Effector memory CD8-positive, alpha-beta T cell (primary cell): ENCODE measurements at regions not wholly inside any gene's neighbourhood (a gene's known extent, or its start where the extent isn't known, plus 50 kb on each side); places are given as distances from the start of the nearest gene placed in this dataset.
A peak's percentile ranks its signal among the peaks of the same experiment; 100 is the strongest.

ENCODE experiments used
- ATAC-seq: fragments of 150-1000 bp; cut with Tn5 transposase; replicated peaks from 2 replicates; pipeline ENCODE4 v1.10.0; 2021; ENCODE audit warnings: mild to moderate bottlenecking, moderate library complexity
- DNase-seq, 3 experiments: peaks; one replicate each; pipeline ENCODE4 v3.0.0; 2021
- H3K27ac Mint-ChIP-seq, 2 donors: one replicate each; pipeline ENCODE4 v1.8.0; 2022; ENCODE audit warnings: mild to moderate bottlenecking in 2 of 2, mixed read lengths in 2 of 2, moderate library complexity in 2 of 2
- H3K27me3 Mint-ChIP-seq, 2 donors: one replicate each; pipeline ENCODE4 v1.8.0; 2022; ENCODE audit warnings: mixed read lengths in 2 of 2
- H3K36me3 Mint-ChIP-seq: one replicate; pipeline ENCODE4 v1.8.0; 2022; ENCODE audit warnings: mild to moderate bottlenecking, moderate library complexity, mixed read lengths; ENCODE audit not compliant: insufficient read depth
- H3K4me1 Mint-ChIP-seq, 2 donors: one replicate each; pipeline ENCODE4 v1.8.0; 2022; ENCODE audit warnings: low read depth in 2 of 2, mixed read lengths in 2 of 2
- H3K4me3 Mint-ChIP-seq, 2 donors: one replicate each; pipeline ENCODE4 v1.8.0; 2022; ENCODE audit warnings: mild to moderate bottlenecking in 2 of 2, mixed read lengths in 2 of 2, moderate library complexity in 2 of 2
- H3K9me3 Mint-ChIP-seq, 2 donors: one replicate each; pipeline ENCODE4 v1.8.0; 2022; ENCODE audit warnings: mixed read lengths in 2 of 2

GRCh38 chr4:38430841-38431240 is 233.2 kb upstream of the KLF3 start:
- no peak for ATAC-seq
- H3K36me3 Mint-ChIP-seq = no peaks in the 10 kb centered on the region

GRCh38 chr4:38442073-38442788 is 221.8 kb upstream of the KLF3 start:
- peaks cover 0 to 2% of the 10 kb centered on the region in 2 donors for H3K9me3 Mint-ChIP-seq
- no peaks in the 10 kb centered on the region for H3K36me3 Mint-ChIP-seq
- no peak overlapping the region for H3K4me3 Mint-ChIP-seq
- no peak overlapping the region for H3K27ac Mint-ChIP-seq
- peaks cover 0 to 5% of the 10 kb centered on the region in 2 donors for H3K4me1 Mint-ChIP-seq
- H3K27me3 Mint-ChIP-seq = no peaks in the 10 kb centered on the region
- DNase-seq (no peak), ATAC-seq (no peak)

More at GRCh38 chr4:38430841-38431240, 233.2 kb upstream of the KLF3 start:
- no peaks in the 10 kb centered on the region for H3K4me1 Mint-ChIP-seq
- peaks cover 0 to 8% of the 10 kb centered on the region in 2 donors for H3K27me3 Mint-ChIP-seq
- no peak overlapping the region for H3K27ac Mint-ChIP-seq
- no peak for DNase-seq
- peaks cover 0 to 2% of the 10 kb centered on the region in 2 donors for H3K9me3 Mint-ChIP-seq
- H3K4me3 Mint-ChIP-seq = no peak overlapping the region

DNA sequence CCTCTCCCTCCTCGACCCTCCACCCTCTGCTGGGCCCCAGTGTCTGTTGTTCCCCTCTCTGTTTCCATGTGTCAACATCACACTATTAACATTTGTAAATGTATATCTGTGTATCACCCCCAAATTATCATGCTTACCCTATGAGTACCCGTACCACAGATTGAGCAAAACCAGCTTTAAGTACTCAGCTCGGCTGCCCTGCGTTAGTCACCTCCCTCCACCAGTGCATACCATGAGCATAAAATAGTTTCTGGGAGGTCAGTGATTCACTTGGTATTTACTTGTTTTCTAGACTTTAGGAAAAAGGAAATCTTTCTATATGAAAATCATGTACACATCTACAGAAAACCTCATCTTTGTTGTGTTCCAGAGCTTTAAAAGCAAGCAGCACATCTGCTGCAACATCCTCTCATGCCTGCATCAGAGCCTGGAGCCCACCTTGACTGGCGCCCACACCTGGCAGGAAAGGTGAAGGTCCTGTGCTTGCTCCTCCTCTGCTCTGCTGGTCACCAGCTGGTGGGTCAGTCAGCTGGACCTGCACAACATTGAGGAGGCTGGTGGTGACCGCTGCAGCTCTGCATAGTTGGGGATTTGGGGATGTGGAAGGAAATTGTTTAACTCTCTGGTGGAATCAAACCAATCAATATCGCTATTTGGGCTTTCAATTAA is 214.4 kb upstream of the KLF3 start:
- ATAC-seq = no peak
- Mint-ChIP-seq H3K36me3 (no peaks in the 10 kb centered on the region), H3K27me3 (peaks cover 18 to 38% of the 10 kb centered on the region in 2 donors), H3K27ac (no peak overlapping the region), H3K4me1 (peaks cover 7 to 14% of the 10 kb centered on the region in 2 donors), H3K9me3 (peaks cover 0 to 7% of the 10 kb centered on the region in 2 donors), H3K4me3 (peak overlapping the region in 1 of 2 donors; percentile 17)
- DNase-seq = no peak

- Mint-ChIP-seq H3K9me3 (peaks cover 0 to 7% of the 10 kb centered on the region in 2 donors), H3K27me3 (peaks cover 18 to 43% of the 10 kb centered on the region in 2 donors), H3K36me3 (no peaks in the 10 kb centered on the region), H3K4me1 (peaks cover 18 to 23% of the 10 kb centered on the region in 2 donors), H3K27ac (no peak overlapping the region), H3K4me3 (no peak overlapping the region)
- ATAC-seq (no peak), DNase-seq (no peak)
These were observed 212.0 kb upstream of the KLF3 start for GRCh38 chr4:38452009-38452408.

- Mint-ChIP-seq H3K27me3 (peaks cover 18 to 48% of the 10 kb centered on the region in 2 donors), H3K9me3 (peaks cover 0 to 2% of the 10 kb centered on the region in 2 donors), H3K4me3 (no peak overlapping the region), H3K27ac (no peak overlapping the region), H3K4me1 (peaks cover 18 to 23% of the 10 kb centered on the region in 2 donors), H3K36me3 (no peaks in the 10 kb centered on the region)
- DNase-seq (no peak), ATAC-seq (no peak)
These were observed 211.5 kb upstream of the KLF3 start for GRCh38 chr4:38452542-38452941.

GRCh38 chr4:38453253-38453881 is 210.6 kb upstream of the KLF3 start:
- H3K27ac Mint-ChIP-seq = no peak overlapping the region
- H3K4me3 Mint-ChIP-seq = no peak overlapping the region
- no peaks in the 10 kb centered on the region for H3K9me3 Mint-ChIP-seq
- DNase-seq = no peak
- ATAC-seq = no peak
- H3K27me3 Mint-ChIP-seq = peaks cover 18 to 48% of the 10 kb centered on the region in 2 donors
- H3K36me3 Mint-ChIP-seq = no peaks in the 10 kb centered on the region
- H3K4me1 Mint-ChIP-seq = peaks cover 18 to 23% of the 10 kb centered on the region in 2 donors

GRCh38 chr4:38454284-38454683 is 209.7 kb upstream of the KLF3 start:
- Mint-ChIP-seq H3K36me3 (no peaks in the 10 kb centered on the region), H3K27me3 (peaks cover 18 to 47% of the 10 kb centered on the region in 2 donors), H3K4me1 (peaks cover 18 to 23% of the 10 kb centered on the region in 2 donors), H3K9me3 (no peaks in the 10 kb centered on the region), H3K4me3 (peak overlapping the region in 1 of 2 donors; percentile 54), H3K27ac (no peak overlapping the region)
- ATAC-seq = no peak
- DNase-seq = no peak

GRCh38 chr4:38455092-38455862 is 208.7 kb upstream of the KLF3 start:
- Mint-ChIP-seq H3K27me3 (peaks cover 18 to 41% of the 10 kb centered on the region in 2 donors), H3K9me3 (no peaks in the 10 kb centered on the region), H3K36me3 (no peaks in the 10 kb centered on the region), H3K27ac (peak overlapping the region in 1 of 2 donors; percentile 32), H3K4me1 (peaks cover 18 to 20% of the 10 kb centered on the region in 2 donors), H3K4me3 (peak overlapping the region in 1 of 2 donors; percentile 20)
- DNase-seq (no peak), ATAC-seq (peak; percentile 46)

GRCh38 chr4:38456096-38456495 is 207.9 kb upstream of the KLF3 start:
- no peak overlapping the region for H3K4me3 Mint-ChIP-seq
- H3K27me3 Mint-ChIP-seq = peaks cover 18 to 41% of the 10 kb centered on the region in 2 donors
- H3K36me3 Mint-ChIP-seq = no peaks in the 10 kb centered on the region
- ATAC-seq (no peak), DNase-seq (no peak)
- H3K4me1 Mint-ChIP-seq = peaks cover 18 to 20% of the 10 kb centered on the region in 2 donors
- no peaks in the 10 kb centered on the region for H3K9me3 Mint-ChIP-seq
- H3K27ac Mint-ChIP-seq = no peak overlapping the region

GRCh38 chr4:38461342-38461741 is 202.7 kb upstream of the KLF3 start:
- peaks cover 0 to 9% of the 10 kb centered on the region in 2 donors for H3K27me3 Mint-ChIP-seq
- no peak for ATAC-seq
- H3K4me1 Mint-ChIP-seq = peaks cover 7 to 13% of the 10 kb centered on the region in 2 donors
- no peak overlapping the region for H3K27ac Mint-ChIP-seq
- DNase-seq = no peak
- H3K36me3 Mint-ChIP-seq = no peaks in the 10 kb centered on the region
- no peak overlapping the region for H3K4me3 Mint-ChIP-seq
- no peaks in the 10 kb centered on the region for H3K9me3 Mint-ChIP-seq

DNA sequence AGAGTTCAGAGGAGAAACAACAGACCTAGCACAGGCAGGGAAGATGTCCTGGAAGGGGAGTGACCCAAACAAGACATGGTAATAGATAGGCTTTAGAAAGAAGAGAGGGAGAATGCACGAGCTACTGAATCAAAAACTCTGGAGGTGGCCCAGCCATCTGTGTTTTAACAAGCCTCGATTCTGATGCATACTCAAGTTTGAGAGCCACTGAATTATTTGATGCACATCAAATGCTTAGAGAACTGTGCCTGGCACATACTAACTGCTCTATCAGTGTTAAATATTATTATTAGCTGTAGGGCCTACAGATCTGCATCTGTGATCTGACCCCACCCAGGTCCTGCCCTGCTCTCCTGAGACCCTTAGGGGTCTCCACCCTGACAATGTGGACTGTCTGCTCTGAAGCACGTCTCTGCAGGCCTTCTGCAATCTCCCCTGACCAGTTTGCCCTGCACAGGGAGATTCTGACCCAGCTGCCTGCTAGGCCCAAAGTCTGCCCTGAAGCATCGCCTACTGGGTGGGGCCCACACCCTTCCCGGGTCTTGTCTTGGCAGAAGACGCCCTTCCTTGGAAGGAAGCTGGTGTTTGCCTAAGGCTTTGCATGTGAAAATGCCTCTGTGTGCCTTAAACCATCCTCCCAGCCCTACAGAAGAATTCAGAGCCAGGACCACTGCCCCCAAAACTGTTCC is 201.5 kb upstream of the KLF3 start:
- H3K27me3 Mint-ChIP-seq = peaks cover 0 to under 1% of the 10 kb centered on the region in 2 donors
- ATAC-seq (no peak), DNase-seq (no peak)
- no peaks in the 10 kb centered on the region for H3K9me3 Mint-ChIP-seq
- H3K36me3 Mint-ChIP-seq = no peaks in the 10 kb centered on the region
- H3K4me1 Mint-ChIP-seq = peaks cover 7 to 13% of the 10 kb centered on the region in 2 donors
- no peak overlapping the region for H3K27ac Mint-ChIP-seq
- no peak overlapping the region for H3K4me3 Mint-ChIP-seq

- no peak for DNase-seq
- Mint-ChIP-seq H3K36me3 (no peaks in the 10 kb centered on the region), H3K9me3 (no peaks in the 10 kb centered on the region), H3K4me1 (peaks cover 7 to 13% of the 10 kb centered on the region in 2 donors), H3K27me3 (no peaks in the 10 kb centered on the region), H3K4me3 (no peak overlapping the region), H3K27ac (no peak overlapping the region)
- ATAC-seq = no peak
These were observed 200.6 kb upstream of the KLF3 start for GRCh38 chr4:38463268-38463958.
